GM20000 (cell line): ENCODE measurements at regions not wholly inside any gene's neighbourhood (a gene's known extent, or its start where the extent isn't known, plus 50 kb on each side); places are given as distances from the start of the nearest gene placed in this dataset.
"Not testable (repeated sequence)": the region's sequence is repeated elsewhere in the genome, so short reads cannot be mapped to it uniquely, and the experiment has no call there.

Source experiments
- DNase-seq: peaks from one replicate; pipeline ENCODE4 v3.0.0; 2012; ENCODE audit warnings: low spot score
- CTCF ChIP-seq: IDR thresholded peaks from 2 replicates; pipeline ENCODE4 v1.5.1; 2012; ENCODE audit warnings: mild to moderate bottlenecking, control low read depth; ENCODE audit errors: extremely low read depth, missing control alignments

GRCh38 chr19:56894626-56895025 is 54.1 kb upstream of the PEG3 start:
- no peak for DNase-seq
- no peak for TF ChIP-seq CTCF

- TF ChIP-seq CTCF, result no peak
- DNase-seq, result no peak
Measured at GRCh38 chr19:56896095-56896494, 55.6 kb upstream of the PEG3 start.

- no peak for DNase-seq
- TF ChIP-seq CTCF, result no peak
Measured at GRCh38 chr19:56899943-56900342, 59.4 kb upstream of the PEG3 start.

- TF ChIP-seq CTCF, result no peak
- no peak for DNase-seq
Measured at GRCh38 chr19:56900573-56901097, 60.1 kb upstream of the PEG3 start.

GRCh38 chr19:56905631-56906150 is 65.2 kb upstream of the PEG3 start:
- no peak for DNase-seq
- TF ChIP-seq CTCF, result no peak

GRCh38 chr19:56912401-56913112 is 72.0 kb upstream of the PEG3 start:
- no peak for TF ChIP-seq CTCF
- DNase-seq, result no peak

GRCh38 chr19:56913113-56913455 is 72.6 kb upstream of the PEG3 start:
- DNase-seq, result not testable (repeated sequence)

GRCh38 chr19:56916528-56916927 is 76.0 kb upstream of the PEG3 start:
- no peak for TF ChIP-seq CTCF
- DNase-seq, result no peak
